ENCODE measurements at regions not wholly inside any gene's neighbourhood (a gene's known extent, or its start where the extent isn't known, plus 50 kb on each side); places are given as distances from the start of the nearest gene placed in this dataset.

GRCh38 chr2:128581849-128582244, 263.2 kb upstream of the HS6ST1 start:
- no peaks in the 10 kb centered on the region for H3K36me3 ChIP-seq
- 85 to 87% methylated on average over 2 of the region's 2 CpGs for WGBS, 2 donors
- H3K9me3 ChIP-seq: no peaks in the 10 kb centered on the region
- TF ChIP-seq, protein P1, sequence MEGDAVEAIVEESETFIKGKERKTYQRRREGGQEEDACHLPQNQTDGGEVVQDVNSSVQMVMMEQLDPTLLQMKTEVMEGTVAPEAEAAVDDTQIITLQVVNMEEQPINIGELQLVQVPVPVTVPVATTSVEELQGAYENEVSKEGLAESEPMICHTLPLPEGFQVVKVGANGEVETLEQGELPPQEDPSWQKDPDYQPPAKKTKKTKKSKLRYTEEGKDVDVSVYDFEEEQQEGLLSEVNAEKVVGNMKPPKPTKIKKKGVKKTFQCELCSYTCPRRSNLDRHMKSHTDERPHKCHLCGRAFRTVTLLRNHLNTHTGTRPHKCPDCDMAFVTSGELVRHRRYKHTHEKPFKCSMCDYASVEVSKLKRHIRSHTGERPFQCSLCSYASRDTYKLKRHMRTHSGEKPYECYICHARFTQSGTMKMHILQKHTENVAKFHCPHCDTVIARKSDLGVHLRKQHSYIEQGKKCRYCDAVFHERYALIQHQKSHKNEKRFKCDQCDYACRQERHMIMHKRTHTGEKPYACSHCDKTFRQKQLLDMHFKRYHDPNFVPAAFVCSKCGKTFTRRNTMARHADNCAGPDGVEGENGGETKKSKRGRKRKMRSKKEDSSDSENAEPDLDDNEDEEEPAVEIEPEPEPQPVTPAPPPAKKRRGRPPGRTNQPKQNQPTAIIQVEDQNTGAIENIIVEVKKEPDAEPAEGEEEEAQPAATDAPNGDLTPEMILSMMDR (IDR thresholded peaks at IDR 0.05): no peak
- H3K4me3 ChIP-seq: no peak overlapping the region
- no peak overlapping the region for H3K27ac ChIP-seq
- no peaks in the 10 kb centered on the region for H3K27me3 ChIP-seq
- DNase-seq: no peak
- no peak for FAIRE-seq
- intact Hi-C loops (cut with DNase I): no loop called here
- no peak for ATAC-seq
- no peaks in the 10 kb centered on the region for H3K4me1 ChIP-seq

GRCh38 chr2:128584296-128584890, 265.7 kb upstream of the HS6ST1 start:
- 81 to 86% methylated on average over 8 of the region's 8 CpGs for WGBS, 2 donors
- H3K9me3 ChIP-seq: no peaks in the 10 kb centered on the region
- no peak for FAIRE-seq
- no peak for DNase-seq
- H3K27ac ChIP-seq: no peak overlapping the region
- no peaks in the 10 kb centered on the region for H3K36me3 ChIP-seq
- no peaks in the 10 kb centered on the region for H3K4me1 ChIP-seq
- no peak for ATAC-seq
- TF ChIP-seq, protein P1 (IDR thresholded peaks at IDR 0.05): no peak
- H3K27me3 ChIP-seq: no peaks in the 10 kb centered on the region
- H3K4me3 ChIP-seq: no peak overlapping the region
- intact Hi-C loops (cut with DNase I): no loop called here

DNA sequence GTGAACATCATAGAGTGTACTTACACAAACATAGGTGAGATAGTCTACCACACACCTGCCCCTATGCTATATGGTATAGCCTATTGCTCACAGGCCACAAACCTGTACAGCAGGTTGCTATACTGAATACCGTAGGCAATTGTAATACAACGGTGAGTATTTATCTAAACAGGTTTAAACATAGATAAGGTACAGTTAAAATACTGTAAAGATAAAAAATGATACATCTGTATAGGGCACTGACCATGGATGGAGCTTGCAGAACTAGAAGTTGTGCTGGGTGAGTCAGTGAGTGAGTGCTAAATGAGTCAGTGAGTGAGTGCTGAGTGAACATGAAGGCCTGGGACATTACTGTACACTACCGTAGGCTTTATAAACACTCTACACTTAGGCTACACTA, 267.0 kb upstream of the HS6ST1 start:
- no peak overlapping the region for H3K4me3 ChIP-seq
- H3K4me1 ChIP-seq: no peaks in the 10 kb centered on the region
- TF ChIP-seq, protein P1 (IDR thresholded peaks at IDR 0.05): no peak
- FAIRE-seq (no peak), DNase-seq (no peak), ATAC-seq (no peak)
- no peaks in the 10 kb centered on the region for H3K27me3 ChIP-seq
- intact Hi-C loops (cut with DNase I): no loop called here
- H3K9me3 ChIP-seq: no peaks in the 10 kb centered on the region
- 68 to 74% methylated on average over 3 of the region's 3 CpGs for WGBS, 2 donors
- no peaks in the 10 kb centered on the region for H3K36me3 ChIP-seq
- no peak overlapping the region for H3K27ac ChIP-seq

DNA sequence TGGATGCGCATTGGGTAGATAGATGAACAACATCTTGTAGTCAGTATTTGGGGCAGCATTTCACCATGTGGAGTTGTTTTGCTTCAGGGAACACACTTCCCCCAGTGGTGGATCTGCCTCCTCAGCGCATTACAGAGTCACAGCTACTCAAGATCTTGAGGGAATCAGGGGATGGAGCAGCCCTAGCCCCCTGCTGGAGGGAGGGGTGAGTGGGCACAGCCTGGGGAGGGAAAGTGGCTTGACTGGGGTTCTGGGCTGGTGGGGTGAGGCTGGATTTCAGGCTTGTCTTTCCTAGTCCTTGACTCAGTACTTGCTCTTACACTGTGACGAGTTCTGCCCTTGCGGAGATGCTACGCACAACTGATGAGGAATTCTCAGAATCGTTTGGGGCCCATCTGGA, 271.0 kb upstream of the HS6ST1 start:
- no peak for FAIRE-seq
- Histone ChIP-seq H3K9me3 (no peaks in the 10 kb centered on the region), H3K27me3 (no peaks in the 10 kb centered on the region), H3K27ac (no peak overlapping the region), H3K36me3 (no peaks in the 10 kb centered on the region), H3K4me3 (no peak overlapping the region), H3K4me1 (no peaks in the 10 kb centered on the region)
- DNase-seq: no peak
- TF ChIP-seq, protein P1 (IDR thresholded peaks at IDR 0.05): no peak
- no peak for ATAC-seq
- intact Hi-C loops (cut with DNase I): loop anchor here in 1 of 3 donors (10.0 kb wide), 1 partner anchor 265 kb away; no protein-coding TSS in a partner anchor
- WGBS, 2 donors: 90 to 91% methylated on average over 6 of the region's 6 CpGs

GRCh38 chr2:128590309-128591021, 271.8 kb upstream of the HS6ST1 start:
- DNase-seq (no peak), FAIRE-seq (no peak), ATAC-seq (no peak)
- Histone ChIP-seq H3K27ac (no peak overlapping the region), H3K4me3 (no peak overlapping the region), H3K27me3 (no peaks in the 10 kb centered on the region), H3K4me1 (no peaks in the 10 kb centered on the region), H3K9me3 (no peaks in the 10 kb centered on the region), H3K36me3 (no peaks in the 10 kb centered on the region)
- WGBS, 2 donors: 86 to 88% methylated on average over 12 of the region's 12 CpGs
- intact Hi-C loops (cut with DNase I): loop anchor here in 1 of 3 donors (10.0 kb wide), 1 partner anchor 266 kb away; no protein-coding TSS in a partner anchor
- TF ChIP-seq, protein P1 (IDR thresholded peaks at IDR 0.05): no peak

Measured in pancreas (tissue), 10 donors.